SK-N-SH treated with all-trans-retinoic acid at 6 μM for 48 hours (cell line): ENCODE measurements at regions not wholly inside any gene's neighbourhood (a gene's known extent, or its start where the extent isn't known, plus 50 kb on each side); places are given as distances from the start of the nearest gene placed in this dataset.

Source experiments
- ATAC-seq: fragments of 200-7000 bp; cut with Tn5 transposase; 3 replicates; pipeline ENCODE4 v1.9.1; 2020; ENCODE audit warnings: mild to moderate bottlenecking, moderate library complexity
- ARNTL ChIP-seq: fragments of 450-650 bp; formaldehyde crosslinking; IDR thresholded peaks from 2 replicates; pipeline ENCODE4 v1.5.0; 2020; ENCODE audit warnings: low read depth, mild to moderate bottlenecking, moderate library complexity, borderline replicate concordance
- BACH2 ChIP-seq: fragments of 250-450 bp; sonication (Bioruptor Pico); IDR thresholded peaks from 2 replicates; pipeline ENCODE4 v1.9.0; 2021; ENCODE audit warnings: mild to moderate bottlenecking, borderline replicate concordance
- CREB5 ChIP-seq: fragments of 250-450 bp; sonication (Bioruptor Pico); IDR thresholded peaks from 2 replicates; pipeline ENCODE4 v1.5.1; 2020; ENCODE audit warnings: low read depth, mild to moderate bottlenecking, moderate library complexity
- CSDC2 ChIP-seq: fragments of 250-450 bp; sonication (Bioruptor Pico); IDR thresholded peaks from 2 replicates; pipeline ENCODE4 v1.5.0; 2020; ENCODE audit warnings: mild to moderate bottlenecking, moderate library complexity
- CSRNP3 ChIP-seq: fragments of 250-450 bp; sonication (Bioruptor Pico); IDR thresholded peaks from 2 replicates; pipeline ENCODE4 v1.5.1; 2021; ENCODE audit warnings: mild to moderate bottlenecking, moderate library complexity
- GLIS3 ChIP-seq: fragments of 250-450 bp; sonication (Bioruptor Pico); IDR thresholded peaks from 2 replicates; pipeline ENCODE4 v1.5.0; 2020; ENCODE audit warnings: mild to moderate bottlenecking, moderate library complexity
- ISL1 ChIP-seq: fragments of 250-450 bp; sonication (Bioruptor Pico); IDR thresholded peaks from 2 replicates; pipeline ENCODE4 v2.1.2; 2022; ENCODE audit warnings: mild to moderate bottlenecking, moderate library complexity
- OSR1 ChIP-seq: fragments of 250-450 bp; sonication (Bioruptor Pico); IDR thresholded peaks from 2 replicates; pipeline ENCODE4 v1.8.0; 2022; ENCODE audit warnings: moderate library complexity, mild to moderate bottlenecking, inconsistent platforms
- POU6F1 ChIP-seq: fragments of 250-450 bp; sonication (Bioruptor Pico); IDR thresholded peaks from 2 replicates; pipeline ENCODE4 v1.8.0; 2021; ENCODE audit warnings: low read depth, mild to moderate bottlenecking, moderate library complexity, borderline replicate concordance
- PPARA ChIP-seq: fragments of 250-450 bp; sonication (Bioruptor Pico); IDR thresholded peaks from 2 replicates; pipeline ENCODE4 v1.5.0; 2020; ENCODE audit warnings: mild to moderate bottlenecking, borderline replicate concordance
- RARB ChIP-seq: fragments of 250-450 bp; sonication (Bioruptor Pico); IDR thresholded peaks from 2 replicates; pipeline ENCODE4 v1.8.0; 2021; ENCODE audit warnings: mild to moderate bottlenecking, moderate library complexity
- SNAI2 ChIP-seq: fragments of 250-450 bp; sonication (Bioruptor Pico); IDR thresholded peaks from 2 replicates; pipeline ENCODE4 v1.5.0; 2020; ENCODE audit warnings: mild to moderate bottlenecking, moderate library complexity
- TCF4 ChIP-seq: fragments of 250-450 bp; sonication (Bioruptor Pico); IDR thresholded peaks from 2 replicates; pipeline ENCODE4 v1.8.0; 2021; ENCODE audit warnings: mild to moderate bottlenecking, moderate library complexity, borderline replicate concordance
- TOX ChIP-seq: fragments of 250-450 bp; sonication (Bioruptor Pico); IDR thresholded peaks from 2 replicates; pipeline ENCODE4 v1.8.0; 2021; ENCODE audit warnings: mild to moderate bottlenecking, moderate library complexity, borderline replicate concordance
- ZC3H10 ChIP-seq: fragments of 250-450 bp; sonication (Bioruptor Pico); IDR thresholded peaks from 2 replicates; pipeline ENCODE4 v1.5.1; 2021; ENCODE audit warnings: mild to moderate bottlenecking, moderate library complexity
- ZFP3 ChIP-seq: fragments of 250-450 bp; sonication (Bioruptor Pico); IDR thresholded peaks from 2 replicates; pipeline ENCODE4 v1.5.0; 2020; ENCODE audit warnings: mild to moderate bottlenecking, moderate library complexity
- ZFP30 ChIP-seq: fragments of 450-650 bp; formaldehyde crosslinking; IDR thresholded peaks from 2 replicates; pipeline ENCODE4 v1.5.0; 2022; ENCODE audit warnings: mild to moderate bottlenecking, moderate library complexity
- ZNF8 ChIP-seq: fragments of 450-650 bp; formaldehyde crosslinking; IDR thresholded peaks from 2 replicates; pipeline ENCODE4 v1.5.0; 2020; ENCODE audit warnings: mild to moderate bottlenecking, moderate library complexity
- TF ChIP-seq, protein P1 (sequence below): fragments of 250-450 bp; sonication (Bioruptor Pico); IDR thresholded peaks from 2 replicates; pipeline ENCODE4 v1.5.0; 2020; ENCODE audit warnings: mild to moderate bottlenecking, moderate library complexity
- TF ChIP-seq, protein P2 (sequence below): fragments of 250-450 bp; sonication (Bioruptor Pico); IDR thresholded peaks from 2 replicates; pipeline ENCODE4 v1.8.0; 2020; ENCODE audit warnings: mild to moderate bottlenecking, moderate library complexity, borderline replicate concordance

DNA sequence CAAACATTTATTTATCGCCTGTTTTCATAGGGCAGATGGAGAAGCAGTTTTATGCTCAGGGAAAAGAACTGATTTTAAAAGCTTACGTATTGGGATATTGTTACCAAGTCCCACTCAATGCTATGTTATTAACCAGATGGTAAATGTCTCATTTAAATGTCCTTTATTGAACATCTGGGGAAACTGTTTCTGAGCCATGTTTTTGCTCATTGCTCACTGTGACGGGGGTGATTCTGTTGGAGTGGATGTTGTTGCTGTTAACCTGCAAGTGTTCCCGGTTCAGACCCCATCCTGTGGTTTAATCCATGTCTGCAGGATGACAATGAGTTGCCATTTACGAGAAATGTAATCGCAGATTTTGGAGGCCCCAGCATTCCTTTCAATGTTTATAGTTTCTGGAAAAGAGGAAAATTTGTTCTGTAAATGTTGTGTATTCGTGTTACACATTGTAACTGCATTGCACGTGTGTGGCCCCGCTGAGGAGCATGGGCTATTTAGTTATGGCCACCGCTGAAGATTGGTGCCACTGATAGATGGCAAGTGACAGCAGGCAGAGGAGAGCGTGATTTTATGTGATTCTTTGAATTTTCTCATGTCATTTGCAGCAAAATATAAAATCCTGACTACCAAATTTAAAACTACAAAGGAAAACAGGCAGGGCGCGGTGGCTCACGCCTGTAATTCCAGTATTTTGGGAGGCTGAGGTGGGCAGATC, 174.8 kb upstream of the COPS8 start:
- ATAC-seq = no peak
- TF ChIP-seq GLIS3 (CRISPR knock-in tag) (no peak), CSRNP3 (CRISPR knock-in tag) (no peak), BACH2 (CRISPR knock-in tag) (no peak), POU6F1 (CRISPR knock-in tag) (no peak), ZFP30 (no peak)

GRCh38 chr2:236912326-236913120, 173.2 kb upstream of the COPS8 start:
- no peak for ATAC-seq
- no peak for TF ChIP-seq ZFP3
- TF ChIP-seq RARB (CRISPR knock-in tag) = no peak
- TF ChIP-seq, protein P1, sequence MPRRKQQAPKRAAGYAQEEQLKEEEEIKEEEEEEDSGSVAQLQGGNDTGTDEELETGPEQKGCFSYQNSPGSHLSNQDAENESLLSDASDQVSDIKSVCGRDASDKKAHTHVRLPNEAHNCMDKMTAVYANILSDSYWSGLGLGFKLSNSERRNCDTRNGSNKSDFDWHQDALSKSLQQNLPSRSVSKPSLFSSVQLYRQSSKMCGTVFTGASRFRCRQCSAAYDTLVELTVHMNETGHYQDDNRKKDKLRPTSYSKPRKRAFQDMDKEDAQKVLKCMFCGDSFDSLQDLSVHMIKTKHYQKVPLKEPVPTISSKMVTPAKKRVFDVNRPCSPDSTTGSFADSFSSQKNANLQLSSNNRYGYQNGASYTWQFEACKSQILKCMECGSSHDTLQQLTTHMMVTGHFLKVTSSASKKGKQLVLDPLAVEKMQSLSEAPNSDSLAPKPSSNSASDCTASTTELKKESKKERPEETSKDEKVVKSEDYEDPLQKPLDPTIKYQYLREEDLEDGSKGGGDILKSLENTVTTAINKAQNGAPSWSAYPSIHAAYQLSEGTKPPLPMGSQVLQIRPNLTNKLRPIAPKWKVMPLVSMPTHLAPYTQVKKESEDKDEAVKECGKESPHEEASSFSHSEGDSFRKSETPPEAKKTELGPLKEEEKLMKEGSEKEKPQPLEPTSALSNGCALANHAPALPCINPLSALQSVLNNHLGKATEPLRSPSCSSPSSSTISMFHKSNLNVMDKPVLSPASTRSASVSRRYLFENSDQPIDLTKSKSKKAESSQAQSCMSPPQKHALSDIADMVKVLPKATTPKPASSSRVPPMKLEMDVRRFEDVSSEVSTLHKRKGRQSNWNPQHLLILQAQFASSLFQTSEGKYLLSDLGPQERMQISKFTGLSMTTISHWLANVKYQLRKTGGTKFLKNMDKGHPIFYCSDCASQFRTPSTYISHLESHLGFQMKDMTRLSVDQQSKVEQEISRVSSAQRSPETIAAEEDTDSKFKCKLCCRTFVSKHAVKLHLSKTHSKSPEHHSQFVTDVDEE = no peak
- no peak for TF ChIP-seq POU6F1 (CRISPR knock-in tag)
- TF ChIP-seq CSRNP3 (CRISPR knock-in tag) = no peak
- no peak for TF ChIP-seq TOX (CRISPR knock-in tag)
- no peak for TF ChIP-seq ZC3H10
- no peak for TF ChIP-seq PPARA (CRISPR knock-in tag)
- TF ChIP-seq TCF4 (CRISPR knock-in tag) = no peak
- TF ChIP-seq SNAI2 (CRISPR knock-in tag) = no peak
- no peak for TF ChIP-seq BACH2 (CRISPR knock-in tag)
- no peak for TF ChIP-seq CSDC2
- TF ChIP-seq GLIS3 (CRISPR knock-in tag) = no peak
- no peak for TF ChIP-seq OSR1 (CRISPR knock-in tag)
- no peak for TF ChIP-seq ARNTL (CRISPR knock-in tag)
- TF ChIP-seq ZNF8 (CRISPR knock-in tag) = no peak
- no peak for TF ChIP-seq CREB5
- no peak for TF ChIP-seq ZFP30
- TF ChIP-seq ISL1 = no peak
- TF ChIP-seq, protein P2, sequence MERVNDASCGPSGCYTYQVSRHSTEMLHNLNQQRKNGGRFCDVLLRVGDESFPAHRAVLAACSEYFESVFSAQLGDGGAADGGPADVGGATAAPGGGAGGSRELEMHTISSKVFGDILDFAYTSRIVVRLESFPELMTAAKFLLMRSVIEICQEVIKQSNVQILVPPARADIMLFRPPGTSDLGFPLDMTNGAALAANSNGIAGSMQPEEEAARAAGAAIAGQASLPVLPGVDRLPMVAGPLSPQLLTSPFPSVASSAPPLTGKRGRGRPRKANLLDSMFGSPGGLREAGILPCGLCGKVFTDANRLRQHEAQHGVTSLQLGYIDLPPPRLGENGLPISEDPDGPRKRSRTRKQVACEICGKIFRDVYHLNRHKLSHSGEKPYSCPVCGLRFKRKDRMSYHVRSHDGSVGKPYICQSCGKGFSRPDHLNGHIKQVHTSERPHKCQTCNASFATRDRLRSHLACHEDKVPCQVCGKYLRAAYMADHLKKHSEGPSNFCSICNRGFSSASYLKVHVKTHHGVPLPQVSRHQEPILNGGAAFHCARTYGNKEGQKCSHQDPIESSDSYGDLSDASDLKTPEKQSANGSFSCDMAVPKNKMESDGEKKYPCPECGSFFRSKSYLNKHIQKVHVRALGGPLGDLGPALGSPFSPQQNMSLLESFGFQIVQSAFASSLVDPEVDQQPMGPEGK (CRISPR knock-in tag) = no peak
